Vagina (tissue), 2 donors: ENCODE measurements at regions not wholly inside any gene's neighbourhood (a gene's known extent, or its start where the extent isn't known, plus 50 kb on each side); places are given as distances from the start of the nearest gene placed in this dataset.

Experiments used
- DNase-seq, 2 donors: peaks; one replicate each; pipeline ENCODE4 v3.0.0-alpha.2; 2017; ENCODE audit errors: extremely low spot score in 2 of 2
- H3K27ac ChIP-seq: fragments of 200-600 bp; sonication (generic); one replicate; pipeline ENCODE4 v1.5.1; 2019
- H3K27me3 ChIP-seq: fragments of 200-600 bp; sonication (generic); one replicate; pipeline ENCODE4 v1.5.1; 2019
- H3K36me3 ChIP-seq, 2 donors: fragments of 200-600 bp; sonication (generic); one replicate each; pipeline ENCODE4 v1.5.1; 2017 to 2019
- H3K4me1 ChIP-seq: fragments of 200-600 bp; sonication (generic); one replicate; pipeline ENCODE4 v1.5.1; 2019
- H3K4me3 ChIP-seq, 2 donors: fragments of 200-600 bp; sonication (generic); 1 replicate in 1 of 2; 2 replicates in 1 of 2; pipeline ENCODE4 v1.5.1; 2016 to 2019
- H3K9me3 ChIP-seq: fragments of 200-600 bp; sonication (generic); one replicate; pipeline ENCODE4 v1.5.1; 2019
- CTCF ChIP-seq, 3 experiments: fragments of 450-650 bp in 2 of 3; fragments of 200-600 bp in 1 of 3; sonication (generic) in 1 of 3; IDR thresholded peaks; one replicate each; pipeline ENCODE4 v1.5.1; 2017 to 2019; ENCODE audit warnings: antibody characterized with exemption in 3 of 3, mild to moderate bottlenecking in 2 of 3, moderate library complexity in 2 of 3
- POLR2A ChIP-seq, 2 donors: fragments of 450-650 bp; IDR thresholded peaks; one replicate each; pipeline ENCODE4 v1.6.1; 2017; ENCODE audit warnings: antibody characterized with exemption in 2 of 2, mild to moderate bottlenecking in 2 of 2, moderate library complexity in 2 of 2
- POLR2AphosphoS5 ChIP-seq, 2 donors: sonication (generic); formaldehyde crosslinking; IDR thresholded peaks; one replicate each; pipeline ENCODE4 v1.9.0; 2017; ENCODE audit warnings: antibody characterized with exemption in 2 of 2, mild to moderate bottlenecking in 2 of 2, low read depth in 1 of 2; ENCODE audit not compliant: insufficient read depth in 1 of 2
- intact Hi-C: fragments of 100-400 bp; cut with DNase I; formaldehyde crosslinking; loops from one replicate; pipeline ENCODE4 v1.15.1; 2023

GRCh38 chr7:96855139-96855538 is 145.5 kb upstream of the SEM1 start:
- Histone ChIP-seq H3K9me3 (no peaks in the 10 kb centered on the region), H3K27ac (no peak overlapping the region), H3K4me1 (no peaks in the 10 kb centered on the region), H3K36me3 (no peaks in the 10 kb centered on the region), H3K4me3 (no peak overlapping the region), H3K27me3 (no peaks in the 10 kb centered on the region)
- TF ChIP-seq POLR2A (IDR thresholded peaks at IDR 0.05) (no peak), POLR2AphosphoS5 (IDR thresholded peaks at IDR 0.05; ENCODE audit: insufficient read depth in 1 of 2, low read depth in 1 of 2) (no peak), CTCF (IDR thresholded peaks at IDR 0.05) (no peak)
- intact Hi-C loops = no loop called here
- no peak for DNase-seq

- no peak for DNase-seq
- TF ChIP-seq CTCF (IDR thresholded peaks at IDR 0.05) = no peak
- TF ChIP-seq POLR2AphosphoS5 (IDR thresholded peaks at IDR 0.05; ENCODE audit: insufficient read depth in 1 of 2, low read depth in 1 of 2) = no peak
- TF ChIP-seq POLR2A (IDR thresholded peaks at IDR 0.05) = no peak
- Histone ChIP-seq H3K27me3 (no peaks in the 10 kb centered on the region), H3K4me1 (no peaks in the 10 kb centered on the region), H3K36me3 (no peaks in the 10 kb centered on the region), H3K9me3 (no peaks in the 10 kb centered on the region), H3K27ac (no peak overlapping the region), H3K4me3 (no peak overlapping the region)
- intact Hi-C loops = no loop called here
Observed at GRCh38 chr7:96855691-96856090, 146.0 kb upstream of the SEM1 start.

GRCh38 chr7:96869538-96869937 is 135.8 kb upstream of the DLX6 start:
- TF ChIP-seq POLR2A (IDR thresholded peaks at IDR 0.05) (no peak), CTCF (IDR thresholded peaks at IDR 0.05) (no peak)
- Histone ChIP-seq H3K4me1 (no peaks in the 10 kb centered on the region), H3K4me3 (no peak overlapping the region), H3K9me3 (no peaks in the 10 kb centered on the region), H3K27ac (no peak overlapping the region), H3K27me3 (no peaks in the 10 kb centered on the region), H3K36me3 (no peaks in the 10 kb centered on the region)
- no peak for DNase-seq
- intact Hi-C loops = no loop called here

- Histone ChIP-seq H3K4me3 (no peak overlapping the region), H3K27ac (no peak overlapping the region), H3K9me3 (no peaks in the 10 kb centered on the region), H3K27me3 (no peaks in the 10 kb centered on the region), H3K4me1 (no peaks in the 10 kb centered on the region), H3K36me3 (no peaks in the 10 kb centered on the region)
- no peak for TF ChIP-seq POLR2A (IDR thresholded peaks at IDR 0.05)
- no peak for TF ChIP-seq POLR2AphosphoS5 (IDR thresholded peaks at IDR 0.05; ENCODE audit: insufficient read depth in 1 of 2, low read depth in 1 of 2)
- TF ChIP-seq CTCF (IDR thresholded peaks at IDR 0.05) = no peak
- intact Hi-C loops = no loop called here
- DNase-seq = no peak
Observed at GRCh38 chr7:96870185-96870584, 135.2 kb upstream of the DLX6 start.

- Histone ChIP-seq H3K27ac (no peak overlapping the region), H3K36me3 (no peaks in the 10 kb centered on the region), H3K4me3 (no peak overlapping the region), H3K27me3 (no peaks in the 10 kb centered on the region), H3K9me3 (no peaks in the 10 kb centered on the region), H3K4me1 (no peaks in the 10 kb centered on the region)
- TF ChIP-seq POLR2AphosphoS5 (IDR thresholded peaks at IDR 0.05; ENCODE audit: insufficient read depth in 1 of 2, low read depth in 1 of 2) (no peak), CTCF (IDR thresholded peaks at IDR 0.05) (no peak), POLR2A (IDR thresholded peaks at IDR 0.05) (no peak)
- DNase-seq = no peak
- intact Hi-C loops = no loop called here
Observed at GRCh38 chr7:96870934-96871333, 134.4 kb upstream of the DLX6 start.
